Left colon (tissue), 2 donors: ENCODE measurements at regions not wholly inside any gene's neighbourhood (a gene's known extent, or its start where the extent isn't known, plus 50 kb on each side); places are given as distances from the start of the nearest gene placed in this dataset.
A peak's percentile ranks its signal among the peaks of the same experiment; 100 is the strongest.
"Not testable (repeated sequence)": the region's sequence is repeated elsewhere in the genome, so short reads cannot be mapped to it uniquely, and the experiment has no call there.

Source experiments
- ATAC-seq: fragments of 200-7000 bp; cut with Tn5 transposase; one replicate; pipeline ENCODE4 v1.9.1; 2020; ENCODE audit warnings: mild to moderate bottlenecking, moderate library complexity
- DNase-seq, 2 donors: peaks; one replicate each; pipeline ENCODE4 v3.0.0-alpha.2; 2020
- intact Hi-C, 2 donors: fragments of 100-400 bp; cut with DNase I in 1 of 2; cut with micrococcal nuclease in 1 of 2; formaldehyde crosslinking; loops; one replicate each; pipeline versions ENCODE4 v1.11.2 to v1.14.0; 2022; cut with DNase I, micrococcal nuclease
- donor health status: DM: no; HTN: no; CAD: no.
- donor health status: DM: yes; HTN: yes; CAD: no.

- no peak for ATAC-seq
- intact Hi-C loops, result loop anchor here in 1 of 2 donors (10.0 kb wide), 1 partner anchor 149 kb away; the partner anchor contains the start of gene TPM1
- DNase-seq, result no peak
Measured at GRCh38 chr15:62895905-62896316, 146.6 kb upstream of the TPM1 start.

- intact Hi-C loops, result loop anchor here in 1 of 2 donors (10.0 kb wide), 1 partner anchor 148 kb away; the partner anchor contains the start of gene TPM1
- DNase-seq (no peak), ATAC-seq (no peak)
Measured at GRCh38 chr15:62896380-62896866, 146.1 kb upstream of the TPM1 start.

- DNase-seq (peak; percentile 76 to 87), ATAC-seq (peak; percentile 68)
- intact Hi-C loops, result loop anchor here in 1 of 2 donors (10.0 kb wide), 1 partner anchor 148 kb away; the partner anchor contains the start of gene TPM1
Measured at GRCh38 chr15:62896969-62897486, 145.5 kb upstream of the TPM1 start.

GRCh38 chr15:62897634-62898033 is 144.9 kb upstream of the TPM1 start:
- ATAC-seq, result peak; percentile 16
- intact Hi-C loops, result loop anchor here in 1 of 2 donors (10.0 kb wide), 1 partner anchor 147 kb away; the partner anchor contains the start of gene TPM1
- no peak for DNase-seq

- ATAC-seq, result peak; percentile 86
- DNase-seq, result peak; percentile 44 to 80
- intact Hi-C loops, result loop anchor here in 1 of 2 donors (10.0 kb wide), 1 partner anchor 146 kb away; the partner anchor contains the start of gene TPM1
Measured at GRCh38 chr15:62899090-62899493, 143.5 kb upstream of the TPM1 start.

GRCh38 chr15:62900071-62900802 is 142.3 kb upstream of the TPM1 start:
- DNase-seq (no peak), ATAC-seq (no peak)
- intact Hi-C loops, result loop anchor here in 1 of 2 donors (5.0 to 10.0 kb wide), 2 partner anchors 33 to 55 kb away; no protein-coding TSS in a partner anchor

GRCh38 chr15:62901087-62901486 is 141.5 kb upstream of the TPM1 start:
- DNase-seq, result no peak
- intact Hi-C loops, result loop anchor here in 1 of 2 donors (5.0 to 10.0 kb wide), 2 partner anchors 34 to 56 kb away; no protein-coding TSS in a partner anchor
- ATAC-seq, result no peak

- ATAC-seq, result no peak
- intact Hi-C loops, result loop anchor here in 1 of 2 donors (5.0 to 10.0 kb wide), 2 partner anchors 35 to 57 kb away; no protein-coding TSS in a partner anchor
- no peak for DNase-seq
Measured at GRCh38 chr15:62901909-62902546, 140.5 kb upstream of the TPM1 start.

- DNase-seq (no peak), ATAC-seq (no peak)
- intact Hi-C loops, result loop anchor here in 1 of 2 donors (5.0 to 10.0 kb wide), 2 partner anchors 36 to 58 kb away; no protein-coding TSS in a partner anchor
Measured at GRCh38 chr15:62902821-62903220, 139.7 kb upstream of the TPM1 start.

GRCh38 chr15:62903437-62903836 is 139.1 kb upstream of the TPM1 start:
- intact Hi-C loops, result loop anchor here in 1 of 2 donors (5.0 to 10.0 kb wide), 2 partner anchors 36 to 59 kb away; no protein-coding TSS in a partner anchor
- ATAC-seq, result no peak
- DNase-seq, result no peak

- no peak for DNase-seq
- no peak for ATAC-seq
- intact Hi-C loops, result loop anchor here in 1 of 2 donors (5.0 to 10.0 kb wide), 2 partner anchors 37 to 59 kb away; no protein-coding TSS in a partner anchor
Measured at GRCh38 chr15:62904041-62904910, 138.3 kb upstream of the TPM1 start.

GRCh38 chr15:62906627-62907026 is 135.9 kb upstream of the TPM1 start:
- DNase-seq, result no peak
- intact Hi-C loops, result loop anchor here in 1 of 2 donors (10.0 kb wide), 1 partner anchor 62 kb away; no protein-coding TSS in a partner anchor
- no peak for ATAC-seq

GRCh38 chr15:62907275-62907674 is 135.3 kb upstream of the TPM1 start:
- intact Hi-C loops, result loop anchor here in 1 of 2 donors (10.0 kb wide), 1 partner anchor 62 kb away; no protein-coding TSS in a partner anchor

GRCh38 chr15:62908341-62908740 is 134.2 kb upstream of the TPM1 start:
- not testable (repeated sequence) for ATAC-seq, DNase-seq
- intact Hi-C loops, result loop anchor here in 1 of 2 donors (10.0 kb wide), 1 partner anchor 64 kb away; no protein-coding TSS in a partner anchor

More at GRCh38 chr15:62907275-62907674, 135.3 kb upstream of the TPM1 start:
- ATAC-seq (no peak), DNase-seq (no peak)

GRCh38 chr15:62909257-62909656 is 133.3 kb upstream of the TPM1 start:
- ATAC-seq (peak; percentile 30), DNase-seq (no peak)
- intact Hi-C loops, result loop anchor here in 1 of 2 donors (10.0 kb wide), 1 partner anchor 64 kb away; no protein-coding TSS in a partner anchor

GRCh38 chr15:62912282-62912681 is 130.3 kb upstream of the TPM1 start:
- DNase-seq (no peak), ATAC-seq (no peak)
- intact Hi-C loops, result no loop called here

- ATAC-seq, result no peak
- intact Hi-C loops, result no loop called here
Measured at GRCh38 chr15:62912808-62913207, 129.7 kb upstream of the TPM1 start.

GRCh38 chr15:62913246-62913645 is 129.3 kb upstream of the TPM1 start:
- no peak for ATAC-seq
- intact Hi-C loops, result no loop called here

More at GRCh38 chr15:62912808-62913207, 129.7 kb upstream of the TPM1 start:
- no peak for DNase-seq

More at GRCh38 chr15:62913246-62913645, 129.3 kb upstream of the TPM1 start:
- no peak for DNase-seq
